ENCODE measurements at regions not wholly inside any gene's neighbourhood (a gene's known extent, or its start where the extent isn't known, plus 50 kb on each side); places are given as distances from the start of the nearest gene placed in this dataset.

- Histone ChIP-seq H3K4me3 (no peak overlapping the region), H3K4me1 (replicated peaks) (no peaks in the 10 kb centered on the region), H3K27ac (no peak overlapping the region), H3K36me3 (no peaks in the 10 kb centered on the region), H3K27me3 (replicated peaks; ENCODE audit: insufficient read depth) (no peaks in the 10 kb centered on the region), H3K9me3 (no peaks in the 10 kb centered on the region)
- no peak for DNase-seq (ENCODE audit: low spot score)
- intact Hi-C loops (cut with DNase I) = no loop called here
- 92% methylated on average over 3 of the region's 3 CpGs for WGBS
- no peak for TF ChIP-seq CTCF (IDR thresholded peaks at IDR 0.05)
- TF ChIP-seq POLR2A (IDR thresholded peaks at IDR 0.05) = no peak
- no peak for TF ChIP-seq POLR2AphosphoS5 (IDR thresholded peaks at IDR 0.05)
These were observed 100.0 kb upstream of the KCTD7 start for GRCh38 chr7:66528652-66529051.

- intact Hi-C loops (cut with DNase I) = no loop called here
- TF ChIP-seq POLR2A (IDR thresholded peaks at IDR 0.05) (no peak), CTCF (IDR thresholded peaks at IDR 0.05) (no peak), POLR2AphosphoS5 (IDR thresholded peaks at IDR 0.05) (no peak)
- H3K36me3 ChIP-seq = no peaks in the 10 kb centered on the region
- no peak for DNase-seq (ENCODE audit: low spot score)
- no peak overlapping the region for H3K4me3 ChIP-seq
- 62% methylated on average over 16 of the region's 16 CpGs for WGBS
- H3K9me3 ChIP-seq = no peaks in the 10 kb centered on the region
- H3K4me1 ChIP-seq (replicated peaks) = no peaks in the 10 kb centered on the region
- H3K27ac ChIP-seq = no peak overlapping the region
- H3K27me3 ChIP-seq (replicated peaks; ENCODE audit: insufficient read depth) = no peaks in the 10 kb centered on the region
These were observed 98.6 kb upstream of the KCTD7 start for GRCh38 chr7:66529883-66530610.

- intact Hi-C loops (cut with DNase I) = no loop called here
These were observed 93.0 kb upstream of the KCTD7 start for GRCh38 chr7:66535414-66536329.

GRCh38 chr7:66537380-66537779 is 91.3 kb upstream of the KCTD7 start:
- 79% methylated on average over 10 of the region's 10 CpGs for WGBS
- intact Hi-C loops (cut with DNase I) = no loop called here
- Histone ChIP-seq H3K4me1 (replicated peaks) (no peaks in the 10 kb centered on the region), H3K27ac (no peak overlapping the region), H3K9me3 (no peaks in the 10 kb centered on the region), H3K4me3 (no peak overlapping the region), H3K36me3 (no peaks in the 10 kb centered on the region), H3K27me3 (replicated peaks; ENCODE audit: insufficient read depth) (no peaks in the 10 kb centered on the region)
- TF ChIP-seq POLR2AphosphoS5 (IDR thresholded peaks at IDR 0.05) (no peak), CTCF (IDR thresholded peaks at IDR 0.05) (no peak), POLR2A (IDR thresholded peaks at IDR 0.05) (no peak)
- no peak for DNase-seq (ENCODE audit: low spot score)

More at GRCh38 chr7:66535414-66536329, 93.0 kb upstream of the KCTD7 start:
- Histone ChIP-seq H3K4me3 (no peak overlapping the region), H3K27me3 (replicated peaks; ENCODE audit: insufficient read depth) (no peaks in the 10 kb centered on the region), H3K4me1 (replicated peaks) (no peaks in the 10 kb centered on the region), H3K9me3 (no peaks in the 10 kb centered on the region), H3K36me3 (no peaks in the 10 kb centered on the region), H3K27ac (no peak overlapping the region)
- 91% methylated on average over 15 of the region's 15 CpGs for WGBS
- TF ChIP-seq CTCF (IDR thresholded peaks at IDR 0.05) (no peak), POLR2AphosphoS5 (IDR thresholded peaks at IDR 0.05) (no peak), POLR2A (IDR thresholded peaks at IDR 0.05) (no peak)
- no peak for DNase-seq (ENCODE audit: low spot score)
